GM21528 (cell line): ENCODE measurements at regions not wholly inside any gene's neighbourhood (a gene's known extent, or its start where the extent isn't known, plus 50 kb on each side); places are given as distances from the start of the nearest gene placed in this dataset.

Source experiments
- ATAC-seq: cut with Tn5 transposase; IDR thresholded peaks from one replicate; pipeline ENCODE4 v1.9.1; 2021; ENCODE audit warnings: mild to moderate bottlenecking, moderate library complexity; ENCODE audit not compliant: unreplicated experiment, low FRiP score

GRCh38 chr14:101464310-101464983 is 96.8 kb upstream of the DIO3 start:
- no peak for ATAC-seq

DNA sequence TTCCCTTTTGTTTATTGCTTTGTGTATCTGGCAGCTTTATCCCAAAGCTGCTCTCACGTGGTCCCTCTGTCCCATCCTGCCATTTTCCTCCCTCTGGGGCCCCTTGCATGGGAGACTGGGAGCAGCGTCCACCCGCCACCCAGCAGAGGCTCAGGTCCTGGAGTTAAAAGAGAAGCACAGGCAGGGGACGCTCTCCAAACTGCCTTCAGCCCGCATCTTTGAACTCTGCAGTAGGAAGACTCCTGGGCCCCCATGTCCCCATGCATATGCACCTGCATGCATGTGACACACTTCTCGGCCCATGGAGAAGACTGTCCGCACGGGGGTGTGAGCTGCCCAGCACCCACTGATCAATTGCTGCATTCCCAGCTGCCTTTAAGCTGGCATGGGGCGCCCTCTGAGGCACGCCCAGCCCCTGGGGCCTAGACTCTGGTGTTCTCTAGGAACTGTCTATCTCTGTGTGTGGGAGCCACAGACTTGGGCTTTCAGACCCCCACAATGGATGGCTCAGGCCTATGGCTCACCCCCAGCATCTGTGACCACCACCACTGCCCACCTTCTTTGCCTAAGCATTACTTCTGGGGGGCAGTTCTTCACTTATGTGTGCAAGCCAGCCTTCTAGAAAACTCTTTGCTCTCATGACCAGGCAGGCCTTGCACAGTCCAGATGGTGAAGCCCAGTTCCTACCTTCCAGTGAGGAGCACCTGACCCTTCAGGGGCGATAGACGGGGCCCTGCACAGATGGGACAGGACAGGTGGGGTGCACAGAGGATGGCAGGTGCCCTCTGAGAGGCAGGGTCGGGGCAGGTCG is 96.1 kb upstream of the DIO3 start:
- ATAC-seq = no peak

- no peak for ATAC-seq
These were observed 95.4 kb upstream of the DIO3 start for GRCh38 chr14:101465795-101466448.

- ATAC-seq = no peak
These were observed 94.7 kb upstream of the DIO3 start for GRCh38 chr14:101466456-101467180.

DNA sequence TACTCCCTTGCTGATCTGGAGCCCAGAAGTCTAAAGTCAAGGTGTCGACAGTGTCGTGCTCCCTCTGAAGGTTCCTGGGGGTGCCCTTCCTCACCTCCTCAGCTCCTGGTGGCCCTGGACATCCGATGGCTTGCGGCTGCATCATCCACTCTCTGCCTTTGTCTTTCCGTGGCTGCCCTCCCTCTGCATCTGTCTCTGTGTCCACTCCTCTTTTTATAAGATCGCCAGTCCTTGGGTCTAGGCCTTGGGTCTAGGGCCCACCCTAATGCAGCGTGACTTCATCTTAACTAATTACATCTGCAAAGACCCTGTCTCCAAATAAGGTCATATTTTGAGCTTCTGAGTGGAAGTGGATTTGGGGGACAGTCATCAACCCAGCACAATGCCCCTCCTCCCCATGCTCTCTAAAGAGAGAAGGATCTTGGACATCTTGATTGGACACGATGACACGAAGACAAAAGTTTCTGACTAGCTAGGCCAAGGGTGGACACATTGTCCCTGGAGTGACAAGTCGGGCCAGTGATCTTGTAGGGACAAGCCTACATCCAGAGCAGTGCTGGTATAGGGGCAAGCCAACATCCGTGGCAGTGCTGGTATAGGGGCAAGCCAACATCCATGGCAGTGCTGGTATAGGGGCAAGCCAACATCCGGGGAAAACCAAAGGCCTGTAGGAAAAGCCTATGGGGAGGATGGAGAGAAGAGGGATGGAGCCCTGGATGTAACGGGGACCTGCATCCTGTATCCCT is 93.9 kb upstream of the DIO3 start:
- ATAC-seq = no peak

GRCh38 chr14:101469382-101470247 is 91.7 kb upstream of the DIO3 start:
- no peak for ATAC-seq

- no peak for ATAC-seq
These were observed 91.0 kb upstream of the DIO3 start for GRCh38 chr14:101470266-101470665.

GRCh38 chr14:101471723-101472517 is 89.4 kb upstream of the DIO3 start:
- no peak for ATAC-seq

DNA sequence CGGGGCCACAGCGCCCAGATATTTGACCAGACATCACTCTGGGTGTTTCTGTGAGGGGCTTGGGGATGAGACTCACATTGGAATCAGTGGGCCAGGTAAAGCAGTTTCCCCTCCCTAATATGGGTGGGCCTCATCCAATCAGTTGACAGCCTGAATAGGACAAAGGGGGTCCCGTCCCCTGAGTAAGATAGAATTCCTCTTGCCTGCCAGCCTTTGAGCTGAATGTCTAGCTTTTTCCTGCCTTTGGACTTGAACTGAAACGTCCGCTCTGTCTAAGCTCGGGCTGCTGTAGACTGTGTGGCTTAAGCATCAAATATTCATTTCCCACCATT is 88.8 kb upstream of the DIO3 start:
- no peak for ATAC-seq

DNA sequence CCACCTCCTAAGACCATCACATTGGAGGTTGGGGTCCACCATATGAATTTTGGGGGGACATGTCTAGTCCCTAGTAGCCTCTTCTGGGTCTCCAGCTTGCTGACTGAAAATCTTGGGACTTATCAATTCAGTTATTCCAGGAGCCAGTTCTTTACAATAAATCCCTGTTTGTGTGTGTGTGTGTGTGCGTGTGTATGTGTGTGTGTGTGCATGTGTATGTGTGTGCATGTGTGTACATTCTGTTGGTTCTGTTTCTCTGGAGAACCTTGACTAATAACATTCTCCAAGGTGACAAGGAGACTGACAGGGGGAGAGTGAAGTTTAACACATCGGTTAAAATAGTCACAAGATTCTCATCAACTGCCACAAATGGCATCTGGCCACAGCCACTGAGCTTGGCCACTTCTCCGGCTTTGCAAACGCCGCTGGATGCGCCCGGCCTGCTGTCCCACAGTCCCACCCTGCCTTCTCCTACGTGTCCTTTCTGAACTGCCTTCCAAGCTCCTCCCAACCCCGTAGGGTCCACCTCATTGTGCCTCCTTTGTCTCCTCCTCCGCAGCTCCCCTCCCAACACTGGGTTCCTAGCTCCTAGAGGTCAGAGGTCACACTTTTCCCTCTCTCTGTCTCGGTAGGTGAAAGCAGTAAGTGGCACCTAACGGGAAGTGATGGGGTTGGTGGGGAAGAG is 88.1 kb upstream of the DIO3 start:
- no peak for ATAC-seq

DNA sequence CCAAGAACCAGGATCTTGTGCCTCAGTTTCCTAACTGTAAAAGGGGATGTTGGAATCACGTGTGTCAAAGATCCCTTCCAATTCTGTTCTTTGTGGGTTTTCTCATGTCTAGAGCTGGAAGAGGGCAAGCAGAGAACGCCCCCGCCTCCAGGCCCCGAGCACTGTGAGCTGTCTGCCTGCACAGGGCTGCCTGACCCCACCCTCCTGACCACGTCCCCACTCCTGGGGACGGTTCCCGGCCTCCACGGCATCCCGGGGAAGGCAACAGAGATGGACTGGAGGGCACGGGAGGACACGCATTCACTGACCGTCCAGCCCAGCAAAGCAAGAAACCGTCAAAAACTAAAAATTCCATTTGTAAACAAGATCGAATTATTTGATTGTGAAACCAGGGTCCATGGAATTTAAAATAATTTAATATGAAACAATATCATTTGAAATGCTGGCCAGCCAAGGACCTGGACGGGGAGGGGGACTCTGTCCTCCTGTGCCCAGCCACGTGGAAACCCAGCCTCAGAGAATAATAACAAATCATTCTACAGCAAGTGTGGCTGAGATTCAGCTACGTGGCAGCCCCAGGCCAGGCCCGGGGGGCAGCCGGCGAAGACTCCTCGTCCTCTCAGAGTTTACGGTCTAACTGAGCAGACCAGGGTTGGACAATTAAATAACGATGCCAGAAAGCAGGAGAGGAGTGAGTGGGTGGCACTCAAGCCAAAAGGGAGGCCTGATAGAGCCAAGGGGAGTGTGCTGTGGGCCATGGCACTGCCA is 87.3 kb upstream of the DIO3 start:
- ATAC-seq = no peak

GRCh38 chr14:101474563-101475455 is 86.5 kb upstream of the DIO3 start:
- no peak for ATAC-seq

GRCh38 chr14:101475456-101476257 is 85.6 kb upstream of the DIO3 start:
- ATAC-seq = no peak

DNA sequence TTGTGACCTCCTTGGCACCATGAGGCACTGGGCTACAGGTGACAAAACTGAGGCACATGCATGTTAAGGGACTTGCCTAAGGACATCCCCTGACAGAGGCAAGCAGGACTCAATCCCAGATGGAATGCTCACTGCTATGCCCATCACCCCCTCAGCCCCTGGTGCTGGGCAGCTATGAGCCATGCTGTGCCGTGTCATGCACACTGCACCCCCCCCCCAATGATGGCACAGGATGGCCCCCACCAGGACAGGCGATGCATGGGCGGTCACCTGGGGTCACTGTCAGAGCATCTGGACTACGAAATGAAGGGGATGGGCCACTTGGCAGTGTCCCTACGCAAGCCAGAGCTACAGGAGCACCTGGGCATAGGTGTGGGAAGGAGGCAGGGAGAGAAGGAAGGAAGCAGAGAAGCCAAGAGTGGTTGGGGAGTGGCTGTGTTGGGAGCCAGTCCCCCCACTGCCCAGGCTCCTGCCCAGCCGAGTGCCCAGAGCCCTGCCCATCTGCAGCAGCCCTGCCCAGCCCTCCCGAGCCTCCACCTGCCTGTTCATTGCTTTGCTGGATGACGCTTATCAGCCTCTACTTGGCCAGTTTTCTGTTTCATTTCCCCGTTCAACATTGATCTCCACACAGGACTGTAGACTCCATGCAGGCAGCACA is 84.9 kb upstream of the DIO3 start:
- ATAC-seq = no peak

DNA sequence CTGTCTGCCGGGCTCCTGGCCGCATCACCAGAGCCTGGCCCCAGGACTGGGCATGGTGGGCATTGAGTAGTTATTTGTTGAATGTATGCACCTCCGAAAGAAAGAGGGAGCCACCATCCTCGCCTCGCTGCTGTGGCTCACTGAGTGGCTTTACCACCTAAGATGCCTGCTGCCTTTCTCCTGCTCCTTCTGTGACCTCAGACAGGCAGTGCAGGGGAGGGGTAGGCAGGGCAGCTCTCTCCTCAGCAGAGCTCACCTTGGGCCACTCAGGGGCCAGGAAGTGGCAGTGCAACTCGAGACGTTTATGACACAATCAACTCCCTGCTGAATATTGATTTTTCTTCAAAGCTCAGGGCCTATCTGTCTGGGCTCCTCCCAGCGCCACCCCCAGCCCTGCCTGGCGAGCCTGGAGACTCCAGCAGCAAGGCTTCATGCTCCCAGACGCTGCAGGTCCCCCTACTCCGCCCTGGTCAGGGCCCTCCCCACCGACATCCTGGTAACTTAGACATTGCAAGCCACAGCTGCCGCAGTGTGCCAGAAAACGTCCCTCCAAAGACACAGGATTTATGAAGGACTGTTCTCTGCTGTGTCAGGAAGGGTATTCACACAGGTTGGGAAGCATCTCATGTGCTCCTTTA is 84.3 kb upstream of the DIO3 start:
- ATAC-seq = no peak
